Erythroblast (primary cell): ENCODE measurements at regions not wholly inside any gene's neighbourhood (a gene's known extent, or its start where the extent isn't known, plus 50 kb on each side); places are given as distances from the start of the nearest gene placed in this dataset.

Experiments used
- GATA1 ChIP-seq: IDR thresholded peaks from 2 replicates; pipeline ENCODE4 v1.6.1; 2011; ENCODE audit warnings: low read depth, mild to moderate bottlenecking, control low read depth, low read length, moderate library complexity
- POLR2A ChIP-seq: IDR thresholded peaks from 2 replicates; pipeline ENCODE4 v1.6.1; 2011; ENCODE audit warnings: mild to moderate bottlenecking, low read length

DNA sequence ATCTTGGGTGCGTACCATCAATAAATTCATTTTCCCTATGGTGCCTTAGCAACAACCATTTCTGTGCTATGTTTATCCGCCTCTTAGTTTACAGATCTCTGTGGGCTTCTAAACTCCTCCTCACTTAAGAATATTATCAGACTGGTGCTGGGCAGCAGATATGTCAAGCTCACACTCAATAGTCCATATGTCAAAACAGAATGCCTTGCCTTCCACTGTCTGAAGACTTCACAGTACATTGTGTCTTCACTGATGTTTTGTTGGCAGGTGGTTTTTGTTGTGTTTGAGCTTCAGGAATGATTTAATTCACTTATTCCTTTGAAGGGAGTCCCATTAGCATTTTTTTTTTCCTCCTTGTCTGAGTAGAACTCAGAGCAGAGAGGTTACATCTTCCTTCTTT lies 419.6 kb downstream of the DNAJB9 start:
- TF ChIP-seq POLR2A = no peak
- TF ChIP-seq GATA1 = no peak
